Thoracic aorta (tissue), 2 donors: ENCODE measurements at regions not wholly inside any gene's neighbourhood (a gene's known extent, or its start where the extent isn't known, plus 50 kb on each side); places are given as distances from the start of the nearest gene placed in this dataset.

Experiments
- ATAC-seq: fragments of 150-250 bp; one replicate; pipeline ENCODE4 v1.8.0; 2017; ENCODE audit warnings: low read depth; ENCODE audit not compliant: insufficient number of reproducible peaks, low FRiP score
- DNase-seq: peaks from one replicate; pipeline ENCODE4 v3.0.0-alpha.2; 2020; ENCODE audit warnings: low spot score
- H3K27ac ChIP-seq, 2 donors: fragments of 200-600 bp; sonication (generic); 1 replicate in 1 of 2; 2 replicates in 1 of 2; pipeline ENCODE4 v1.5.1; 2016; ENCODE audit warnings: mild to moderate bottlenecking in 2 of 2, moderate library complexity in 2 of 2
- H3K27me3 ChIP-seq: fragments of 200-600 bp; sonication (generic); replicated peaks from 2 replicates; pipeline ENCODE4 v1.6.0; 2016; ENCODE audit warnings: mild to moderate bottlenecking; ENCODE audit not compliant: insufficient read depth
- H3K36me3 ChIP-seq: fragments of 200-600 bp; sonication (generic); one replicate; pipeline ENCODE4 v1.5.1; 2016
- H3K4me1 ChIP-seq, 2 donors: fragments of 200-600 bp; sonication (generic); 1 replicate in 1 of 2; 2 replicates in 1 of 2; pipeline versions ENCODE4 v1.5.1 to v1.6.0; 2016; ENCODE audit warnings: low read depth in 2 of 2, mild to moderate bottlenecking in 1 of 2; ENCODE audit not compliant: control insufficient read depth in 1 of 2
- H3K4me3 ChIP-seq: fragments of 200-600 bp; sonication (generic); 2 replicates; pipeline ENCODE4 v1.5.1; 2016; ENCODE audit warnings: mild to moderate bottlenecking
- H3K9me3 ChIP-seq: fragments of 200-600 bp; sonication (generic); 2 replicates; pipeline ENCODE4 v1.5.1; 2016
- TF ChIP-seq, protein P1 (sequence below): fragments of 200-600 bp; sonication (generic); IDR thresholded peaks from one replicate; pipeline ENCODE4 v1.5.1; 2019; ENCODE audit warnings: antibody characterized with exemption

DNA sequence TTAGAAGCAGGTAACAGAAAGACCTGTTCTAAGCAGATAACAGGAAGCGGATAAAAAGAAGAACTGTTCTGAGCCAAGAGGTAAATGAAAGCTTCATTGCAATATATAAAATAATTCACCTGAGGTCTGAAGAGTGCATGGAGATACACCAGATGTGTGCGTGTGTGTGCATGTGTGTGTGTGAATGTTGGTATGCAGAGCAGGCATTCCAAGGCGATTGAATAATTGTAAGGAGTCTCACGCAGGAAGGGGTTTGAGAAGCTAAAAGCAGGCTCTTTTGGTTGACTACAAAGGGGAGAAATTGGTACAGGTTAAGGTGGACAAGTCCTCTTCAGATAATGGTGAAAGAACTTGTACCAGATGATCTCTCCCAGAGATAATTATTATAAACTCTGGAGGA lies 450.6 kb downstream of the DNAJB9 start:
- H3K4me1 ChIP-seq = no peaks in the 10 kb centered on the region

DNA sequence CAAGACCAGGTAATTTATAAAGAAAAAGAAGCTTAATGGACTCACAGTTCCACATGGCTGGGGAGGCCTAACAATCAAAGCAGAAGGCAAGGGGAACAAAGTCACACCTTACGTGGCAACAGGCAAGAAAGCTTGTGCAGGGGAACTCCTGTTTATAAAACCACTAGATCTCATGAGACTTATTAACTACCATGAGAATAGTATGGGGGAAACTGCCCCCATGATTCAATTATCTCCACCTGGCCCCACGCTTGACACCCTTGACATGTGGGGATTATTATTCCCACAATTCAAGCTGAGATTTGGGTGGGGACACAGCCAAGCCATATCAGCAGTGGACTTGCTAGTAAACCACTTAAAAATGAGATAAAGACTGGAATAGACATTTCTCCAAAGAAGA lies 451.7 kb downstream of the DNAJB9 start:
- H3K4me3 ChIP-seq = no peak overlapping the region
- no peaks in the 10 kb centered on the region for H3K27me3 ChIP-seq
- TF ChIP-seq, protein P1, sequence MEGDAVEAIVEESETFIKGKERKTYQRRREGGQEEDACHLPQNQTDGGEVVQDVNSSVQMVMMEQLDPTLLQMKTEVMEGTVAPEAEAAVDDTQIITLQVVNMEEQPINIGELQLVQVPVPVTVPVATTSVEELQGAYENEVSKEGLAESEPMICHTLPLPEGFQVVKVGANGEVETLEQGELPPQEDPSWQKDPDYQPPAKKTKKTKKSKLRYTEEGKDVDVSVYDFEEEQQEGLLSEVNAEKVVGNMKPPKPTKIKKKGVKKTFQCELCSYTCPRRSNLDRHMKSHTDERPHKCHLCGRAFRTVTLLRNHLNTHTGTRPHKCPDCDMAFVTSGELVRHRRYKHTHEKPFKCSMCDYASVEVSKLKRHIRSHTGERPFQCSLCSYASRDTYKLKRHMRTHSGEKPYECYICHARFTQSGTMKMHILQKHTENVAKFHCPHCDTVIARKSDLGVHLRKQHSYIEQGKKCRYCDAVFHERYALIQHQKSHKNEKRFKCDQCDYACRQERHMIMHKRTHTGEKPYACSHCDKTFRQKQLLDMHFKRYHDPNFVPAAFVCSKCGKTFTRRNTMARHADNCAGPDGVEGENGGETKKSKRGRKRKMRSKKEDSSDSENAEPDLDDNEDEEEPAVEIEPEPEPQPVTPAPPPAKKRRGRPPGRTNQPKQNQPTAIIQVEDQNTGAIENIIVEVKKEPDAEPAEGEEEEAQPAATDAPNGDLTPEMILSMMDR = no peak
- H3K9me3 ChIP-seq = no peaks in the 10 kb centered on the region
- H3K27ac ChIP-seq = no peak overlapping the region
- H3K36me3 ChIP-seq = no peaks in the 10 kb centered on the region
- DNase-seq (no peak), ATAC-seq (no peak)
- no peaks in the 10 kb centered on the region for H3K4me1 ChIP-seq

More for the DNA sequence above, 450.6 kb downstream of the DNAJB9 start:
- no peak for ATAC-seq
- TF ChIP-seq, protein P1 = no peak
- Histone ChIP-seq H3K4me3 (no peak overlapping the region), H3K27ac (no peak overlapping the region), H3K27me3 (no peaks in the 10 kb centered on the region), H3K9me3 (no peaks in the 10 kb centered on the region), H3K36me3 (no peaks in the 10 kb centered on the region)
- no peak for DNase-seq

DNA sequence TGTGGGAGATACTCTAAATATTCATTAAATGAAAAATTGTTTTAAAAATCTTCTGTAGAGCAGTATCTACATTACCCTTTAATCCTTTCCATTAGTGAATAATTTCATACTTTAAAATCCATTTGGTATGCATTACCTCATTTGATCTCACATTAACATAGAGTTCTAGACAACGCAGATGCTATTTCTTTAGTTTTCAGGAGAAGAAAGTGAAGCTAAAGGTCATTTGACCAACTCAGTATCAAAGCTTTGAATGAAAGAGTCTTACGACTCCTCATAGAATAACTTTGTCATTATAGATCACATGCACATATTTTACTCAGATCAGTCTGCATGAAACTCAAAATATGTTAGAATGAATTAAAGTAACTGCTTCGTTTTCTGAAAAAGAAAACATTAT lies 460.2 kb downstream of the DNAJB9 start:
- Histone ChIP-seq H3K9me3 (no peaks in the 10 kb centered on the region), H3K4me3 (no peak overlapping the region), H3K27ac (no peak overlapping the region), H3K27me3 (no peaks in the 10 kb centered on the region), H3K36me3 (no peaks in the 10 kb centered on the region), H3K4me1 (no peaks in the 10 kb centered on the region)
- ATAC-seq (no peak), DNase-seq (no peak)
- TF ChIP-seq, protein P1 = no peak

DNA sequence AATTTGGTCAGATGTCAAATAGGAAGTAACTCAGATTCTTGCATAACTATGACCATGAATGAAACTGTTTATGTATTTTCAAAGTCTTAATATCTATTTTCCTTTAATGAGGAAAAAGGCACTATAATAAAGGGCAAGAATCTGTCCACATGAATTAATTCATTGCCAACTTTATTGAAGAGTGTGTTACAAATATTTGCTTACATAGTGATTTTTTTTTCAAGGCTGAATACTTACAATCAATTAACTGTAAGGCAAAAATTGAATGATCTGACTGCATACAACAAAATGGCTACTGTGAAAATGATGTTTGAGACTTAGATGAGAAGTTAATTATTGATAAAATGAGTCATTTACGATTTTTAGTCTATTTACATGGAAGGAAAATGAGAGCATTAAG lies 475.0 kb downstream of the DNAJB9 start:
- H3K27ac ChIP-seq = no peak overlapping the region
- no peak overlapping the region for H3K4me3 ChIP-seq
- no peaks in the 10 kb centered on the region for H3K27me3 ChIP-seq
- no peaks in the 10 kb centered on the region for H3K9me3 ChIP-seq
- H3K4me1 ChIP-seq = no peaks in the 10 kb centered on the region
- DNase-seq (no peak), ATAC-seq (no peak)
- TF ChIP-seq, protein P1 = no peak
- H3K36me3 ChIP-seq = no peaks in the 10 kb centered on the region

DNA sequence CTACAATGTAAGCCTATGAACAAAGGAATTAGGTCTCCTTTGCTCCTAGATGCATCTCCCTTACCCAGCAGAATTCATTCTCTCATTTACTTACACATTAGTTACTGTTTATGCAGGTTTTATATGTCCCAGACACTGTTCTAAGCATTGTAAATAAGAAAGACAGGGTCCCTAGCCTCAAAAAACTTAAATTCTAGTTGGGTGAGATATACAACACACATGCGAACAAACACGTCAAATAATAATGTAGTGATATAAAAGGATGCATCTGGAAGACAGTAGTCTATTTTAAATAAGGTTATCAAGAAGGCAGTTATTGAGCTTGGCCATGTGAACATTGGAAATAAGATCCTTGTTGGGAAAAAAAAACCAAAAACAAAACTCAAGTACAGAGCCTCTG lies 479.7 kb downstream of the DNAJB9 start:
- DNase-seq = no peak
- ATAC-seq = no peak
- no peak overlapping the region for H3K27ac ChIP-seq
- no peak overlapping the region for H3K4me3 ChIP-seq
- H3K27me3 ChIP-seq = no peaks in the 10 kb centered on the region
- no peaks in the 10 kb centered on the region for H3K36me3 ChIP-seq
- no peaks in the 10 kb centered on the region for H3K9me3 ChIP-seq
- H3K4me1 ChIP-seq = no peaks in the 10 kb centered on the region
- TF ChIP-seq, protein P1 = no peak
